DMS 273 (cell line): ENCODE measurements at regions not wholly inside any gene's neighbourhood (a gene's known extent, or its start where the extent isn't known, plus 50 kb on each side); places are given as distances from the start of the nearest gene placed in this dataset.

Experiments used
- DNase-seq: peaks from one replicate; lab custom pipeline; 2025; ENCODE audit not compliant: unreplicated experiment; lab: John Stamatoyannopoulos, UW

- DNase-seq: no peak
Measured at GRCh38 chr4:146998157-146998556, 52.5 kb upstream of the TTC29 start.

- no peak for DNase-seq
Measured at GRCh38 chr4:147003956-147004809, 58.5 kb upstream of the TTC29 start.

- no peak for DNase-seq
Measured at GRCh38 chr4:147006229-147006628, 60.6 kb upstream of the TTC29 start.

GRCh38 chr4:147009875-147010274 lies 64.2 kb upstream of the TTC29 start:
- DNase-seq: no peak

GRCh38 chr4:147011411-147011810 lies 65.7 kb upstream of the TTC29 start:
- no peak for DNase-seq

GRCh38 chr4:147012059-147012707 lies 66.5 kb upstream of the TTC29 start:
- DNase-seq: no peak

- no peak for DNase-seq
Measured at GRCh38 chr4:147014946-147015345, 69.3 kb upstream of the TTC29 start.

GRCh38 chr4:147015491-147015890 lies 69.8 kb upstream of the TTC29 start:
- DNase-seq: no peak

GRCh38 chr4:147017081-147017480 lies 71.4 kb upstream of the TTC29 start:
- DNase-seq: no peak

GRCh38 chr4:147019091-147019490 lies 73.4 kb upstream of the TTC29 start:
- peak; percentile 41 for DNase-seq

- no peak for DNase-seq
Measured at GRCh38 chr4:147020456-147020855, 74.8 kb upstream of the TTC29 start.

- no peak for DNase-seq
Measured at GRCh38 chr4:147025042-147025441, 79.4 kb upstream of the TTC29 start.

- no peak for DNase-seq
Measured at GRCh38 chr4:147029296-147029695, 83.6 kb upstream of the TTC29 start.

GRCh38 chr4:147034372-147034771 lies 88.7 kb upstream of the TTC29 start:
- no peak for DNase-seq

GRCh38 chr4:147037069-147037468 lies 91.4 kb upstream of the TTC29 start:
- DNase-seq: no peak

GRCh38 chr4:147039976-147040575 lies 94.4 kb upstream of the TTC29 start:
- DNase-seq: no peak

- DNase-seq: no peak
Measured at GRCh38 chr4:147040874-147041273, 95.2 kb upstream of the TTC29 start.

GRCh38 chr4:147041376-147041775 lies 95.7 kb upstream of the TTC29 start:
- no peak for DNase-seq

GRCh38 chr4:147042046-147042445 lies 96.4 kb upstream of the TTC29 start:
- no peak for DNase-seq

GRCh38 chr4:147044241-147044640 lies 98.6 kb upstream of the TTC29 start:
- DNase-seq: no peak

GRCh38 chr4:147049946-147050345 lies 104.3 kb upstream of the TTC29 start:
- DNase-seq: no peak

- DNase-seq: no peak
Measured at GRCh38 chr4:147050356-147050765, 104.7 kb upstream of the TTC29 start.
